GM19452 (cell line): ENCODE measurements at regions not wholly inside any gene's neighbourhood (a gene's known extent, or its start where the extent isn't known, plus 50 kb on each side); places are given as distances from the start of the nearest gene placed in this dataset.

Experiments
- ATAC-seq: cut with Tn5 transposase; IDR thresholded peaks from one replicate; pipeline ENCODE4 v1.9.1; 2021; ENCODE audit not compliant: unreplicated experiment

DNA sequence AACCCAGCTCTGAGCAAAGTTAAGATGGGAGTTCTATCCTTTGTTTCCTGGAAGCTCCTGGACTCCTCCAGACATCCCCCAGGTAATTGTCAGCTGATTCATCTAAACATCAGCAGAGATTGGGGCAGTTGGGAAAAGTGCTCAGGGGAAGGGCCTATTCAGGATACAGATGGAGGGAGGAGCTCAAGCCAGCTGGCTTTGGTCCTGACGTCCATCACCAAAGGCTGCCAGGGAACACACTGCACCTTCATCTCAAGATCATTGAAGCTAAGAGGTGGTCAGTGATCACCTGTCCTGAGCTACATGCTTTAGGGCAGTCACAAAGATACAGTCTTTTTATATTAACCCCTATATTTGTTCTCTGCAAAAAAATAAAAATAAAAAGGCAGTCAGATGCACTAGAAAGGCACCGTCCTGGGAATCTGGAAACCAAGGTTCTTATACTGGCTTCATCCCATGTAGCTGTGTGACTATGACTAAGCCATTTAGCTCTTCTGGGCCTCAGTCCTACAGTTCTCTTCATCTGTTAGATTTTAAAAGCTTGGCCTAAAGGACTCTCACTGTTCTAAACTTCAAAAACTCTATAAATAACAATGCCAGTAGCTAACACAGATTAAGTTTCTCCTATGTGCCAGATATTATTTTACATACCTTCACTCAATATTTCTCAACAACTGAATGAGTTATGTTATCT lies 446.5 kb downstream of the BCL11A start:
- ATAC-seq = no peak

DNA sequence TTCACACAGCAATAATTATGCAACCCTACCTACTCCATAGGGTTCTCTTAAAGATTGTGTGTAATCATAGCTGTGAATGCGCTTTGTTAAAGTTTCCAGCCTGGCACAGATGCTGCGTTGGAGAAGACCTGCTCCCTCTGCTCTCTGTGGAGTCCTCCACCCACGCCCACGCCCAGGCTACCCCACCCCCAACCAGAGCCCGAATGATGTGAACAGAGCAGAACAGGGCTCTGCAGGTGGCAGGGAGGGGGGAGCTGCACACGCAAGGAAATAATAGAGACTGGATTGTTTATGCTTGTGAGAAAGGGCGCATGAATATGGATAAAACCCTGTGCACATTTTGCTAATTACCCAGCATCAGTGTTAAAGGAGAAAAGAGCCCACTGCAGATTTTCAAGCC lies 447.5 kb downstream of the BCL11A start:
- ATAC-seq = no peak

DNA sequence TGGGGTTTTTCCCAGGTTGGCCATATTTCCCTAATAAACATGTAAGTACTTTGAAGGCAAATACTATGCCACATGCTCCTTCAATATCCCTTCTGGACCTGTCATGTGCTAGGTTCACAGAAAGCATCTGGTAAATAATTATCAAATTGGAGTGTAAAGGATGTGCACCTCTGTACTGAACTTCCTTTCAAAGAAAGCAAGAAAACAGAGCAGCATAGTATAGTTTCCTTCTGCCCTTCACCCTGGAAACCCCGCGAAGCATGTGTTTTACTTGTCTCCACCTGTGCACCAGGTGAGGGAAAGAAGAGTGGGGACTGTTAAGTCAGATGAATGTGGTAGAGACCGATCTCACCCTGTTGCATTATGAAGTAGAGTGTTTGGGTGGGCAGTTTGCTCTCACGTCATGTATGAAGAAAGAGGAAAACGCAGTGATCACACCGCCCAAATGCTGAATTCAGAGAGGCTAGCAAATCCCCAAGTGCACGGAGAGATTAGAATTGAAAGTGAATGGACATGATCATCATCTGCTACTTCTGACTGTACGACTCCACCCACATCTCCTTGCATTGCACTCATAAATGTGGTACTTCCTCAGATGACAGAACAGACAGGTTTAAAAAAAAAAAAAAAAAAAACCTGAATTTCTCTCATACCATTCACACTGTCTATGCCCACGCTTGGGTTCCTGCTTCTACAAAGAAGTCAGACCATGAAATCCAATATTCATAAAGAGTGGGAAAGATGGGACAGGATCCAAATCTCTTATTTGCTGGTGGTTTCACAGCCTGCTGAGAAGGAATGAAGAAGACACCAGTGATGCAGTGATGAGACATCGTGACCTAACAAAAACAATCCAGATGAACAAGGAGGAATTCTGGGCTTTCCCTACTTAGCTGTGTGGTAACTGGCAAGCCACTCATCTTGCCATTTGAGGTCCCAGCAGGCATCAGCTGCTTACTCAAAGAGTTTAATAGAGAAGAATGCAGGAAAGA lies 448.6 kb downstream of the BCL11A start:
- peak; percentile 70 for ATAC-seq

DNA sequence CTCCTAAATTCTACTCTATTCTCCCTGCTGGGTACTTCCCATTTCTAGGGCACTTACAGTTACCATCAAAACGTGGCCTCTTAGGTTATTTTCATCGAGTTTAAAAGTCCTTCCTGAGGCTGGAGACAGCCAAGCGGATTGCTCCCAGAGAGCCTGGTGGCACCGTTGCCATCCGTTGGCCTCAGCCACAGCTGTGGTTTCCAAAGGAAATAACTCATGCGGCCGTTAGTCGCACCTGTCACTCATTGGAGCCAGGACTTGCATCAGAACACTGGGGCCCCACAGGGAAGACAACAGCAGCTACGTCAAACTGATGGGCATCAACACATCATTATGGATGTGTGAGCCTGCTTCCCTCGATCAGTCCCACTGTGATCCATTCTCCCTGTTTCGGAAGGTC lies 453.4 kb downstream of the BCL11A start:
- no peak for ATAC-seq

DNA sequence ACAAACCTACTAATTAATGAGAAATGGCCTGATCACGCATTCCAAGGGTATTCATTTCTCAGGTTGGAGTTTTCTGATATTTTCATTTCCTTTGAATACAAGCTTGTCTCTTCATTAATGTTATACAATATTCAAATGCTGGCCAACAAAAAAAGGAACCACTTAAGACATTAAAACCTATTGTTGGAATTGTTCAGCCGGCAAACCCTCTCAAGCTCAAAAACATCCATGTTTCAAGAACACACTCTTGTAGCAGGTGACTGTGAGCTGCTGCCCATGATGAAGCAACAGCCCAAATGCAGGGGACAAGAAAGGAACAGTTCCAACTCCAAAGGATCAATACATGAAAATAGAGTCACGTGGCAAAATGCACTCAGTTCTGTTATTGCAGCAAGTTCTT lies 454.5 kb downstream of the BCL11A start:
- no peak for ATAC-seq

DNA sequence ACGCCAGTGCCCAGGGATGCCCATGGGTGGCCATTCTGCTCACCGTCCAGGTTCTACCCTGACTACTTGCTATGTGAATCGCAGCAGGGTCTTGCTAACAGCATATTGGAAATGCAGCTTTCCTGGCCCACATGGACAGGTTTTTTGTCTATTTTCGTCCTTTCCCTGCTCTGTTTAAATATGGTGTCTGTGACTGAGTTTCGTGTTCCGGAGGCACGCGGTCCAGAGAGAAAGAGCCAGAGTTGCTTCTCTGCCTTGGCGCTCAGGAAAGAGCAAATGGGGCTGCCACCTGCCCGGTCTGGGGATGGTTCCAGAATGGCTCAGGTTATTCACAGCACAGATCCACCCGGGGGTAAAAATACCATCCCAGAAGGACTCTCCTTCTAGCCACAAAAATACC lies 456.2 kb downstream of the BCL11A start:
- no peak for ATAC-seq

DNA sequence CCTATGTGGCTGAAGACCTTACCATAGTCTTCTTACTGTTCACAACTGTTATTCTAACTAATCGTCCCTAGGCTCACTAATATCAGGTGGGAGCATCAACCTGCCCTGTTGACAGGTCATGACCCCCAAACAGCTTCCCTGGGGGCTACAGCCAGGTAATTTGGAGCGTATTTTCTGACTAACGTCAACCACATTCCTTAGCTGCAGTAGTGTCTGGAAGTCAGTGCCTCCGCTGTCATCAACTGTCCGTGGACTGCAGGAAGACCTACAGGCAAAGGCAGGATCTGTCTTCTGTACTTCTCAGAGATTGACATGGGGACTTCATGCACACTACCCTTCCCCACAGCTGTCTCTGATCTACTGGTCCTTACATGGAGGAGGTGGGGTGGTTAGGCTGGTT lies 456.9 kb downstream of the BCL11A start:
- ATAC-seq = no peak

DNA sequence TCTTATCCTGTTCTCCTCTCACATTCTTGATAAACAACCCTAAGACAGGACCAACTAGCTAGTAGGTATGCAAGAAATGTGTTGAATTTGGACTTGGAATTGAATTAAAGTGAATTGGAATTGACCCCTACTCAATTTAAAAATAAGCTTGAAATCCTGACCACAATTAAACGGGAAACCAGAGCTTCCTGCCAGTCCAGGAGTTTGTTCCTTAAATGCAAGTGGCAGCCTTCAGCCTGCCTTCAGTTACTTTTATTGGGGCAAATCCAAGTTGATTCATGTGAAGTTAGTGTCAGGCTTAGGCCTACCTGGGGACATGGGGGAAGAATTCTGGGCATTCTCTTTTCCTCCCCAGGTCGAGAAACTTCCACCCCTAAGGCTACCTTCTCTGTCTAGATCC lies 457.6 kb downstream of the BCL11A start:
- ATAC-seq = no peak

DNA sequence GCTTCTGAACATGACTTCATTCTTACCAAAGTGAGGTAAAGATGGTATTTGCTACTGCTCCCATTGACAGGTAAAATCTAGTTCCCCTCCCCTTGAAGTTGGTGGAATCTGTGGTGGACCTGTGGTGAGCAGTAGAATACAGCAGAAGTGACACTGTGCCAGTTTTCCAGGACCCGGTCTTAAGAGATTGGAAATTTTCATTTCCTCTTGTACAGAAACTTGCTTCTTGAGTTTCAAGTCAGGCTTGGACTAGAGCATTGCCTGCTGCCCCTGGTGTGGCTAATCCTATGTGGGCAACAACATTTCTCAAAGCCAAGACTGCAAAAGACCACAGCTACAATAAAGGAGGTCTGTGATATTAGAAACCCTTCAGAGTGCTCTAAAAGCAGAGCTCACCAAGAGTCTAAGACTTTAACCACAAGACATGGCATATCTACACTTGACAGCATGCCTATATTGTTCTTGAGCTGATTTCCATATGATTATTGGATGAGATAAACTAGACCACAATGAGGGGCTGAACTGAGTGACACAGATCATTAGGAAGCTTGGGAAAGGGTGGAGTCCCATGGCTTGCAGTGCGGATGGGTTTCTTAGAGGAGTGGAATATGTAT lies 458.1 kb downstream of the BCL11A start:
- ATAC-seq = no peak

DNA sequence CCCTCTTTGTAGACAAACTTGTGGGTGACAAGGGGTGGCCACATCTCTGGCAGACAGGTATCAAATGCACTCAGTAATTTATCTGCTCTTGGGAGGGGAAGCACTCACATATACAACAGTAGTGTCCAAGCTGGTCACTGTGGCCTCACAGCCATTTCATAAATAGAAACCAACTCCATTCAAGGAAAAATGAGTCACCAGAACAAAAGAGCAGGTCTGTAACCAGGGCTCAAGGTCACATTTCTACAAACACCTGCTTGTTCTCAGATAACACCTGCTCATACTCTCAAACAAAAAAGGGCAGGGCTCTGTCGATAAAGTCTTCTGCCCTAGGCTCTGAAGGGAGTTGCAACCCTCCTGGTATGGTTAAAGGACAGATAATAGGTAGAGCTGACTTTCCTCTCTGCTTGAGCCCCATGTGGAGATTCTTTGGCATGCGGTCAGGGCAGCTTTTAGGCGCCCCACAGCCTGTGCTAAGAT lies 459.0 kb downstream of the BCL11A start:
- ATAC-seq = no peak

DNA sequence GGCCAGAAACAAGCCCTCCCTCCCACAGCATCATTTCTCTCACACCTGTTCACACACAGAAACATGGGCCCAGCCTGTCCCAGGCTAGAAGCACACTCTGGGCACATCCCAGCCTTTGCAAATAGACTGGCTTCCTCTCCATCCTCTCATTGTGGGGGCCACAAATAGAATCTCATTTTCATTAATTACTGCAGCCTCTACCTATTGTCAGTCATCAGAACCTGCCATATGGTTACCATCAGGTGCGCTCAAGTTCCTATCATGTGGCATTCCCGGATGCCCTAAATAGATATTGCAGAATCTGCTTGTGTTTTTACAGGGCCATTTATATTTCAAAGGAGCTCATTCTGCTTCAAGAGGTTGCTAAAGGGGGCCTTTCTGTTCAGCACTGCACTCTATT lies 460.7 kb downstream of the BCL11A start:
- no peak for ATAC-seq

DNA sequence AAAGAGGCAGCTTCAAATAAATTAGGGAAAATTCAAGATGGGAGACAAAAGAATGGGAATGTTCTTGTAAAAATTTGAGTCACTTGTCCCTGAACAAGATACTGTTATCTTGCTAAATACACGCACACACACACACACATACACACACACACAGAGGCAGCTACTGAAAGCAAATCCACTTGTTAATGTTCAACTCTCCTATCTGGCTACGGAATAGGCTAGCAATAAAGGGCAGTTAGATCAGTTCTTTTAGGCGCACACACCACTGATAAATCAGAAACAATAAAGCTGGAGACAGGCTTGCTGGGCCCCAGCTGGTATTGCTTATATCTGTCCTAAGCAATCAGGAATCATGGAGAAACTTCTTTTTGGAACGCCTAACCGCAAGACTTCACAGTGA lies 461.6 kb downstream of the BCL11A start:
- no peak for ATAC-seq

DNA sequence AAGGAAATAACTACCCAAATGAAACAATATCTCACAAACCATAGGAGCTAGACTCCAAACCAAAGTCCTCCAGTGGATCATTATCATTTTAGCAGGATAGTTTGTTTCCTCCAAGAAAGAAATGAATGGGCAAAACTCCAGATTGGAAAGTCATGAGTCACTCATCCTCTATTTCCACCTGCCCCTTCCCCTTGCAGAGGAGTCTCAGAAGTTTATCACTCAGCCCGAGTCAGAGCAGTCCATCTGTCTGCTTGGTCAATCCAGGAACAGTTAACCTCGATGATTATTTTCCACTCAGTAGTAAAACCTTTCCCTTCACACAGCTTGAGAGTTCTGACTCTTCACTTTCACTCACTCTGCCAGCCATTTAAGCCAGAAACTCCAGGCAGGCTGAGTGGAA lies 462.2 kb downstream of the BCL11A start:
- no peak for ATAC-seq

DNA sequence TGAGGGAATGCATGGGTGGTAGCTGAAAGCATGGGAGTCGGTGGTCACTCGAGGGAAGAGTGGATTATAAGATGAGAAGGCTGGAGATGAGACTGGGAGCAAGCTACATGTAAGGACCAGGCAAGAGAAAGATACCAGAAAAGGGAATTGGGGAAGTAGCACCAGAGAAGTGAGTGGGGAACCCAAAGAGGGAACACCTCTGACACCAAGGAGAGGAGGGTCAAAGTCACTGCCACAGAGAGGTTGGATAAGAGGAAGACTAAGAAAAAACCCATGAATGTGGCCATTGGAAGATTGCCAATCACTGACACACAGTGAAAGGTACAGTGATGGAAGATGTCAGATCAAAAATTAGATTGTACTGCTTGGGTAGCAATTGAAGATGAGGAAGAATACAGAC lies 473.9 kb downstream of the BCL11A start:
- no peak for ATAC-seq

DNA sequence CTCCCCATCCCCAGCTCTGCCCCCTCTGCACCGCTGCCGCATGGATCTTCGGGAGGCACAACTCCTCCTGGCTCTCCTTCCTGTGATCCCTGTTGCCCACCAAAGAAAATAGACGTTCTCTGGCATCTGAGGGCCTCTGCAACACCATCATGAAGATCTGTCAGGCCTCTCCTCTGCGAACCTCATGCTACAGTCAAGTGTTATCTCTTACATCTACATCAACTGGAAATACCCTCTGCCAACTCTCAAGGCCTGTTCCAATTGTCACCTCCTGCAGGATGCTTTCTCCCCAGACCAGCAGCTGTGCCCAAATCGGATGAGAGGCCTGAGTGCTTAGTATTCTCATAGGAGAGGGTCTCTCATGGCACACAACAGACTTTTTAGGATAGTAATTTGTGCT lies 478.4 kb downstream of the BCL11A start:
- ATAC-seq = no peak

DNA sequence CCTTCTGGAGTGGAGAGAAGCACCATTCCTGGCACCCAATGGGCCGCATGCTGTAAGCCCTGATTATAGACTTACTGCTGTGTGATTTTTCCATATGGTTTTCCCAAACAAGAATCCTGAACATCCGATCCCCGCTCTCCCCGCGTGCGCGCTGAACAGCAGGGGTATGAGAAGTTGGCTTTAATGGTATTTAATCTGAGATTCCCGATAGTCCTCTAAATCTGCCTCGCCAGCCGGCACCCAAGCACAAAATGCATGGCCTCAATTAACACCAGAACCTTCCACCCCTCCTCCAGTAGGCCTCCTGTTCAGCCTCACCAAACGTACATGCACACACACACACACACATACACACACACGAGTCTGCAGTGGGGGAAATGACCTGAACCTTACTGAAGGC lies 480.3 kb downstream of the BCL11A start:
- ATAC-seq = no peak

DNA sequence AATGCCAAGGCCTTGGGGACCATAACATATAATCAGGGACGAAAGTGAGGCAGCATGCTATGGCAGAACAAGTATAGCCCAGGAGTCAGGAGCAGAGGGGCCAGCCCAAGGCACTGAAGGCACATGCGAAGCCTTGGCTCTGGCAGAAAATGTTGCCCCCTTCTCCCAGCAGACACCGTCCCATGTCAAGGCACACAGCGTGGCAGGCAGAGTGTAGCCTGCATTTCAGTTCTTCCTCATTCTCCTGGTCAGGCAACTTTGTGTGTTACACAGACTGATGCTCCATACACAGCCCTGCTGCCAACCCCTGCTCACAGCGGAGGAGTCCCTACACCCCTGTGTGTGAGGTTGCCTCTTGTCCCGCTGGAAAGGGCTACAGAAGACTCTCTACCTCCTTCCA lies 480.8 kb downstream of the BCL11A start:
- no peak for ATAC-seq

DNA sequence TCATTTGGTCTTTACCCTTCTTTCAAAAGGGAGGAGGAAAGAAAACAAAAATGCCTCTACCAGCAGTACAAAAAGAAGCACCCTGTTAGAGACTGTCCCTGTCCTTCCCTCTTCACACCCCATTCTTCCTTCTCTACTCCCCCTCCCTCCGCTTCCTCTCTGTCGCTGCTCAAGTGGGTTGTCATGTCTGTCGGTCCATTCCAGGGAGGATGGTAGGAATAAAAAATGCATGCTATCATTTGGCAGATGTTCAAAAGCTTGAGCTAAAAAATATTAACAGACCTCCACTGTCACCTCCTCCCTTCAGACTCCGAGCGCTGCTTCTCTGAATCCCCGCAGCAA lies 482.0 kb downstream of the BCL11A start:
- ATAC-seq = no peak

DNA sequence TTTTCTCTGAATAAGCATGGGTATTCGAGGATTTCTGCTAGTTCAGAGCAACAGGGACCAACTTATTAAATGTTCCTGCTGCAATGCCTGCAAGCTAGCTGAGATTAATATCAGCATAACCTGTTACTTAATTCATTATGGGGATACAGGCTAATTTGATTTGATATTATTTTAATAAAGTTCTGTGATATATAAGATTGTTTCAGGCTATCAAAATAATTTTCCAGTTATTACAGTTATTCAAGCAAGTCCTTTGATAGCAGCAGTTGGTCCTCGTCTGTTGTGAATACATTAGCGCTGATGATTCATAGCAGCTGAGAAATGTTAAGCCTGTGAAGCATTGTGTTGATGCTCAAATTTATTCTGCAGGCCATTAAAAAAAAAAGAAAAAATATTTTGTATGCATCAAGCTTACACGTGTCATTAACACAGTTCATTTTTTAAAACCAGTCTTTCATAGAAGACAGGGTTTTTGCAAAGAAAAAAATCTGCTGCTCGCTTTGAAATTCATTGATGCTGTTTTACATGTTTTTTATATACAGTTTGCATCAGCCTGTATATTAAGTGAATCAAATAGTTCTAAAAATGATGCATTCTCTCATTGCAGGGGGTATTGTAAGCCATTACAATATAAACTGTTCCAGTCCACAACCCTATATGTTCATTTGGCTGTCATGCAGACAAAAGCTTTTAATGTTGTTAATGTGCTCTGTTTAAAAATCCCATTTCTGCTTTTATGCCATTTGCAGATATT lies 482.5 kb downstream of the BCL11A start:
- no peak for ATAC-seq

DNA sequence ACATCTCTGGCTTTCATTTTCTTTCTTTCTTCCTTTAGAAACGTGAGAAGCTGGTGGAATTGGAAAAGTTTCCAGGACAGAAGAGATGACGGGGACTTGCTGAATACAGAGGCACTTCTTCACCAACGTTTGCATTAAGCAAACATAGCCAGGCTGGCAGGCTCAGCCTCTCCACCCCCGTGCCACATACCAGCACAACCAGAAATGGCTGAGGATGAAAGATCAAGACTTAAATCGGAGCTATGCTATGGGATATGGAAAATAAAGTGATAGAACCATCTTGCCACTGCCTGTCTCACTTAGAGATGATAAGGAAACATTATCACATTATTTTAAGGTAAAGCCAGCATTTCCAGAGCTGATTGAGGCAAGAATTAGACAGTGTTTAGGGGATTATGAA lies 483.3 kb downstream of the BCL11A start:
- no peak for ATAC-seq

DNA sequence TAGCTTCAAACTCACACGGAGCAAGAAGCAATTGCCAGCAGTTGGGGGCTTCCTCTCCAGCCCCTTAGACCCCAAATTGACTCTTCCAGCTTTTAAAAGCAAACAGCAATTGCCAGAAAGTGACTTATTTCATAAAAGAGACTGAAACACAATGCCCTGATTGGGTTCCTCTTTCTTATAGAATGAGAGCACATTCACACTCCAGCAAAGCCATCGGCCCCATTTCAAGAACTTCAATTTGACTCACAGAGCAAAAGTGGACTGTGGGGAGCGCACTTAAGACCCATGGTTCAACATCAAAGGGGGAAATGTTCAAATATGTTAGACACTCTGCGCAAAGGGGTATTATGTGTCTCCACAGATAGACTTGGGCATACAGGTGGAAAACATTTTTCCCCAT lies 484.7 kb downstream of the BCL11A start:
- ATAC-seq = no peak
